NOMO-1 treated with DMSO at 0.1 percent for 48 hours (cell line): ENCODE measurements at regions not wholly inside any gene's neighbourhood (a gene's known extent, or its start where the extent isn't known, plus 50 kb on each side); places are given as distances from the start of the nearest gene placed in this dataset.

Experiments used
- DNase-seq: peaks from one replicate; lab custom pipeline; 2025; ENCODE audit not compliant: unreplicated experiment; lab: John Stamatoyannopoulos, UW

GRCh38 chrX:145178268-145178667, 69.0 kb upstream of the SPANXN1 start:
- DNase-seq, result no peak

DNA sequence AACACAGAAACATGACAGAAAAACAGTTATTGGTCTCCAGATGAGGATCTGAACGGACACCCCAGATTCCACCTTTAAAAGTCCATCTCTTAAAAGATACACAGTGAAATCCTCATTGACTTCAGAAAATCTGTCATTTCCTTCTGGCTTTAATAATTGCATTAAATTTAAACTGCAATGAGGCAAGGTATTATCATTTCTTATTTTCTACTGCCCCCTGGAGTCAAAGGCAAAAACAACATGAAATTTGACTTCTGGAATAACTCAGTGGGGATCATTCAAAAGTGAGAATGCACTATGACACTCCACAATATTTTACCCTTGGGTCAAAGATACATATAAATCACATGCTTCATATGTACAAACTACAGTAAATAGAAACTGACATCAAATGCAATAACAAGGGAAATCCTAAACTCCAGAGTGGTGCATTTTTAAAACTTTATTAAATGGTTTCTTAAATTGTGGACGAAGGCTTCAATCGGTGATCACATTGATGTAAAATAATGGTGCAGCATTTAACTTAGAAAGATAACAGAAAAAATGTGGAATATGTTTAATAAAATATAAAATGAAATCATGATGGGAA, 56.4 kb upstream of the SPANXN1 start:
- peak; percentile 1 for DNase-seq
